GM23248 (cell line): ENCODE measurements at regions not wholly inside any gene's neighbourhood (a gene's known extent, or its start where the extent isn't known, plus 50 kb on each side); places are given as distances from the start of the nearest gene placed in this dataset.
A peak's percentile ranks its signal among the peaks of the same experiment; 100 is the strongest.

Experiments
- DNase-seq: peaks from one replicate; pipeline ENCODE4 v3.0.0-alpha.2; 2015
- H2AFZ ChIP-seq: fragments of 200-600 bp; sonication (generic); 2 replicates; pipeline ENCODE4 v1.6.1; 2016; ENCODE audit warnings: antibody characterized with exemption
- H3F3A ChIP-seq: fragments of 200-600 bp; sonication (generic); 2 replicates; pipeline ENCODE4 v1.6.1; 2016; ENCODE audit warnings: mild to moderate bottlenecking, antibody characterized with exemption, mixed run types; ENCODE audit not compliant: insufficient read depth
- H3K27ac ChIP-seq: fragments of 200-600 bp; sonication (generic); 2 replicates; pipeline ENCODE4 v1.5.1; 2016; ENCODE audit warnings: mild to moderate bottlenecking
- H3K27me3 ChIP-seq: fragments of 200-600 bp; sonication (generic); replicated peaks from 2 replicates; pipeline ENCODE4 v1.6.1; 2016; ENCODE audit warnings: mild to moderate bottlenecking; ENCODE audit not compliant: insufficient read depth
- H3K36me3 ChIP-seq: fragments of 200-600 bp; sonication (generic); 2 replicates; pipeline ENCODE4 v1.6.1; 2016; ENCODE audit warnings: low read depth, mild to moderate bottlenecking
- H3K4me1 ChIP-seq: fragments of 200-600 bp; sonication (generic); 2 replicates; pipeline ENCODE4 v1.6.1; 2016; ENCODE audit warnings: mild to moderate bottlenecking; ENCODE audit not compliant: insufficient read depth
- H3K4me2 ChIP-seq: fragments of 200-600 bp; sonication (generic); one replicate; pipeline ENCODE4 v1.6.1; 2016; ENCODE audit warnings: mild to moderate bottlenecking; ENCODE audit not compliant: unreplicated experiment
- H3K4me3 ChIP-seq: fragments of 200-600 bp; sonication (generic); 2 replicates; pipeline ENCODE4 v1.5.1; 2016; ENCODE audit warnings: mild to moderate bottlenecking
- H3K79me2 ChIP-seq: fragments of 200-600 bp; sonication (generic); 2 replicates; pipeline ENCODE4 v1.6.1; 2016; ENCODE audit warnings: mild to moderate bottlenecking; ENCODE audit not compliant: insufficient read depth
- H3K9ac ChIP-seq: fragments of 200-600 bp; sonication (generic); 2 replicates; pipeline ENCODE4 v1.6.1; 2016; ENCODE audit warnings: mild to moderate bottlenecking
- H3K9me2 ChIP-seq: fragments of 200-600 bp; sonication (generic); 2 replicates; pipeline ENCODE4 v1.6.1; 2016; ENCODE audit warnings: mixed run types, mild to moderate bottlenecking, moderate library complexity; ENCODE audit not compliant: insufficient read depth
- H3K9me3 ChIP-seq: fragments of 200-600 bp; sonication (generic); one replicate; pipeline ENCODE4 v1.6.1; 2017; ENCODE audit warnings: low read depth
- H4K20me1 ChIP-seq: fragments of 200-600 bp; sonication (generic); 2 replicates; pipeline ENCODE4 v1.6.0; 2016; ENCODE audit not compliant: insufficient read depth
- EZH2 ChIP-seq: fragments of 200-600 bp; sonication (generic); IDR thresholded peaks from 2 replicates; pipeline ENCODE4 v1.6.1; 2018; ENCODE audit warnings: antibody characterized with exemption, mild to moderate bottlenecking; ENCODE audit not compliant: insufficient read depth, poor library complexity, severe bottlenecking
- EZH2phosphoT487 ChIP-seq: fragments of 200-600 bp; sonication (generic); IDR thresholded peaks from 2 replicates; pipeline ENCODE4 v1.6.1; 2018; ENCODE audit warnings: antibody characterized with exemption, moderate library complexity, mild to moderate bottlenecking, low read depth; ENCODE audit not compliant: insufficient read depth
- WGBS, 2 experiments: methylation state at CpG; one replicate each; pipeline ENCODE4 v1.1.6; 2015 to 2017; ENCODE audit warnings: low lambda C conversion rate in 2 of 2, low coverage in 1 of 2; ENCODE audit errors: missing lambda C conversion rate in 2 of 2; 5-methylcytosine and 5-hydroxymethylcytosine counted together
- in situ Hi-C: fragments of 300-500 bp; cut with MboI; formaldehyde crosslinking; loops from 2 replicates; pipeline ENCODE4 v1.15.0; 2020

GRCh38 chr1:147080671-147081394, 91.4 kb downstream of the PRKAB2 start:
- Histone ChIP-seq H3K9me2 (no peaks in the 10 kb centered on the region), H3K79me2 (no peaks in the 10 kb centered on the region), H4K20me1 (no peaks in the 10 kb centered on the region), H3K4me3 (no peak overlapping the region), H3K27ac (no peak overlapping the region), H2AFZ (no peak overlapping the region), H3K36me3 (no peaks in the 10 kb centered on the region), H3K4me1 (0 out of 2 replicates have a peak, but pooled peaks cover 4% of the 10 kb centered on the region), H3K27me3 (peaks cover 68% of the 10 kb centered on the region), H3K9ac (no peak overlapping the region), H3K9me3 (no peaks in the 10 kb centered on the region), H3K4me2 (no peak overlapping the region), H3F3A (peaks cover 19% of the 10 kb centered on the region)
- no peak for DNase-seq
- TF ChIP-seq EZH2phosphoT487 (no peak), EZH2 (no peak)
- in situ Hi-C loops: no loop called here
- 38 to 45% methylated on average over 28 of the region's 28 CpGs for WGBS, 2 experiments

GRCh38 chr1:147080006-147080661, 92.1 kb downstream of the PRKAB2 start:
- peaks cover 13% of the 10 kb centered on the region for H3F3A ChIP-seq
- in situ Hi-C loops: no loop called here
- H2AFZ ChIP-seq: peak overlapping the region; percentile 34; the same call in 1 of the 2 replicates
- H3K4me2 ChIP-seq: peak overlapping the region; percentile 18
- H4K20me1 ChIP-seq: no peaks in the 10 kb centered on the region
- H3K9me2 ChIP-seq: no peaks in the 10 kb centered on the region
- H3K9me3 ChIP-seq: no peaks in the 10 kb centered on the region
- 0 out of 2 replicates have a peak, but pooled peaks cover 4% of the 10 kb centered on the region for H3K4me1 ChIP-seq
- no peaks in the 10 kb centered on the region for H3K79me2 ChIP-seq
- no peaks in the 10 kb centered on the region for H3K36me3 ChIP-seq
- TF ChIP-seq EZH2 (peak; percentile 35), EZH2phosphoT487 (no peak)
- H3K27ac ChIP-seq: no peak overlapping the region
- no peak overlapping the region; the same call in 1 of the 2 replicates for H3K4me3 ChIP-seq
- peak; percentile 35 for DNase-seq
- 6 to 11% methylated on average over 33 to 35 of the region's 35 CpGs for WGBS, 2 experiments
- no peak overlapping the region for H3K9ac ChIP-seq
- H3K27me3 ChIP-seq: peaks cover 68% of the 10 kb centered on the region

GRCh38 chr1:147079400-147080005, 92.8 kb downstream of the PRKAB2 start:
- in situ Hi-C loops: no loop called here
- H3K9me2 ChIP-seq: no peaks in the 10 kb centered on the region
- no peak for DNase-seq
- H3K27ac ChIP-seq: no peak overlapping the region
- H4K20me1 ChIP-seq: no peaks in the 10 kb centered on the region
- 0 out of 2 replicates have a peak, but pooled peaks have one; percentile 21 for TF ChIP-seq EZH2phosphoT487
- TF ChIP-seq EZH2: peak; percentile 84
- H3F3A ChIP-seq: peaks cover 13% of the 10 kb centered on the region; the same call in 1 of the 2 replicates
- no peaks in the 10 kb centered on the region for H3K36me3 ChIP-seq
- WGBS, 2 experiments: 8 to 11% methylated on average over 39 to 41 of the region's 45 CpGs
- peak overlapping the region; percentile 34; the same call in 1 of the 2 replicates for H2AFZ ChIP-seq
- H3K9me3 ChIP-seq: no peaks in the 10 kb centered on the region
- 0 out of 2 replicates have a peak, but pooled peaks cover 4% of the 10 kb centered on the region for H3K4me1 ChIP-seq
- H3K4me2 ChIP-seq: peak overlapping the region; percentile 18
- no peak overlapping the region for H3K4me3 ChIP-seq
- H3K79me2 ChIP-seq: no peaks in the 10 kb centered on the region
- no peak overlapping the region for H3K9ac ChIP-seq
- H3K27me3 ChIP-seq: peaks cover 74% of the 10 kb centered on the region

GRCh38 chr1:147078606-147079399, 93.5 kb downstream of the PRKAB2 start:
- WGBS, 2 experiments: 26 to 27% methylated on average over 52 of the region's 52 CpGs
- H3K27me3 ChIP-seq: peaks cover 81% of the 10 kb centered on the region
- H3K36me3 ChIP-seq: no peaks in the 10 kb centered on the region
- H3K79me2 ChIP-seq: no peaks in the 10 kb centered on the region
- no peaks in the 10 kb centered on the region for H4K20me1 ChIP-seq
- no peak overlapping the region for H2AFZ ChIP-seq
- no peaks in the 10 kb centered on the region for H3K9me2 ChIP-seq
- H3K4me3 ChIP-seq: no peak overlapping the region
- DNase-seq: no peak
- H3F3A ChIP-seq: peaks cover 9% of the 10 kb centered on the region; the same call in 1 of the 2 replicates
- H3K9ac ChIP-seq: no peak overlapping the region
- TF ChIP-seq EZH2phosphoT487 (no peak), EZH2 (no peak)
- in situ Hi-C loops: no loop called here
- H3K4me1 ChIP-seq: 0 out of 2 replicates have a peak, but pooled peaks cover under 1% of the 10 kb centered on the region
- no peaks in the 10 kb centered on the region for H3K9me3 ChIP-seq
- no peak overlapping the region for H3K4me2 ChIP-seq
- no peak overlapping the region for H3K27ac ChIP-seq
